Vagina (tissue), 2 donors: ENCODE measurements at regions not wholly inside any gene's neighbourhood (a gene's known extent, or its start where the extent isn't known, plus 50 kb on each side); places are given as distances from the start of the nearest gene placed in this dataset.

ENCODE experiments used
- CTCF ChIP-seq, 3 experiments: fragments of 450-650 bp in 2 of 3; fragments of 200-600 bp in 1 of 3; sonication (generic) in 1 of 3; IDR thresholded peaks; one replicate each; pipeline ENCODE4 v1.5.1; 2017 to 2019; ENCODE audit warnings: antibody characterized with exemption in 3 of 3, mild to moderate bottlenecking in 2 of 3, moderate library complexity in 2 of 3
- POLR2A ChIP-seq, 2 donors: fragments of 450-650 bp; IDR thresholded peaks; one replicate each; pipeline ENCODE4 v1.6.1; 2017; ENCODE audit warnings: antibody characterized with exemption in 2 of 2, mild to moderate bottlenecking in 2 of 2, moderate library complexity in 2 of 2

- no peak for TF ChIP-seq POLR2A (IDR thresholded peaks at IDR 0.05)
- no peak for TF ChIP-seq CTCF (IDR thresholded peaks at IDR 0.05)
Measured at GRCh38 chr6:149135809-149136208, 181.7 kb upstream of the TAB2 start.
